T-helper 1 cell treated with Interleukin-12 subunit alpha and Interleukin-12 subunit beta and Interleukin-4 antibody, amounts not matched to agents 30 ng/mL and 1 ng/mL, for 36 hours (primary cell): ENCODE measurements at regions not wholly inside any gene's neighbourhood (a gene's known extent, or its start where the extent isn't known, plus 50 kb on each side); places are given as distances from the start of the nearest gene placed in this dataset.

Experiments used
- intact Hi-C: fragments of 100-400 bp; cut with micrococcal nuclease; formaldehyde crosslinking; loops from one replicate; pipeline ENCODE4 v1.15.1; 2024

- intact Hi-C loops, result loop anchor here (5.0 kb wide), 3 partner anchors 172 to 512 kb away; no protein-coding TSS in a partner anchor
These were observed 91.8 kb upstream of the TNC start for GRCh38 chr9:115209601-115210306.

- intact Hi-C loops, result no loop called here
These were observed 92.7 kb upstream of the TNC start for GRCh38 chr9:115210699-115211098.

GRCh38 chr9:115211413-115212124, 93.6 kb upstream of the TNC start:
- intact Hi-C loops, result no loop called here

DNA sequence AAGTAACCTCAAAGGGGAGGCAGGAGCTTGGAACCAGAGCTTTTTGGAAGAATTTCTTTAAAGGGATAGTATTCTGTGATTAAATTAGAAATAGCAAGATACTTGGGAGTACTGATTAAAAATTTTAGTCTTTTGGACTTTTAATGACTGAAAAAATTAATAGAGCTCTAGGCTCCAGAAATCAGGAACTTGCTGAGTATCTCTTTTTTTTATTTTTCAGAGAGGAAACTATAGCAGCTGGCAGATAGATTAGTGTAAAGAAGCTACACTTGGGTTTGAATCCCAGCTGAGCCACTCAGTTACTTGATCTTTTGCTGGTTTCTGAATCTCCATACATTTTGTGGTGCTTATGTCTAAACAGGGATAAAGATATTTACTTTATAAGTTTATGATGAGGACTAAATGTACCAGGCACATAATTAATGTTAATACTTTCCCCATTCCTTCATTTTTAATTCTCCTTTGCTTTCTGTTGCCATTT, 94.2 kb upstream of the TNC start:
- intact Hi-C loops, result no loop called here

GRCh38 chr9:115212832-115213231, 94.9 kb upstream of the TNC start:
- intact Hi-C loops, result no loop called here

GRCh38 chr9:115213818-115214334, 95.9 kb upstream of the TNC start:
- intact Hi-C loops, result no loop called here

GRCh38 chr9:115216873-115217272, 98.9 kb upstream of the TNC start:
- intact Hi-C loops, result no loop called here

GRCh38 chr9:115220319-115221005, 102.5 kb upstream of the TNC start:
- intact Hi-C loops, result no loop called here

GRCh38 chr9:115223471-115223870, 105.5 kb upstream of the TNC start:
- intact Hi-C loops, result no loop called here

- intact Hi-C loops, result no loop called here
These were observed 107.6 kb upstream of the TNC start for GRCh38 chr9:115225459-115226116.

DNA sequence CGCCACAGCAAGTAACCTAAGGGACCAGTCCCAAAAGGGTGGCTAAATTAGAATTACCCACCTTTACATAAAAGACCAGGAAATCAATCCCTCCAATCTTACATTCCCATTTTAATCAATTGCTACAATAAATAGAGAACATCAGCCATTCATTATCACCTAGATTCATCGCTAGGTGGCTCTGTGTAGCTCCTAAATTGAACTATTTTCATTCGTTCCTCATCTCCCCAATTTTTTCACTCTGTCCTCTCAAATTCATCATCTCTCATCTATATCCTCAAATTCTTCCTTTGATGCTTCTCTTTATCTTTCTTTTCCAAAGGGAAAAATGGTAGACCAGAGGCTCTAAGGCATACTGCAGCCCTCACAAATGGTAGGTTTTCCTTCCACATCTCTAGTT, 108.2 kb upstream of the TNC start:
- intact Hi-C loops, result no loop called here

- intact Hi-C loops, result no loop called here
These were observed 111.5 kb upstream of the TNC start for GRCh38 chr9:115229496-115229895.

DNA sequence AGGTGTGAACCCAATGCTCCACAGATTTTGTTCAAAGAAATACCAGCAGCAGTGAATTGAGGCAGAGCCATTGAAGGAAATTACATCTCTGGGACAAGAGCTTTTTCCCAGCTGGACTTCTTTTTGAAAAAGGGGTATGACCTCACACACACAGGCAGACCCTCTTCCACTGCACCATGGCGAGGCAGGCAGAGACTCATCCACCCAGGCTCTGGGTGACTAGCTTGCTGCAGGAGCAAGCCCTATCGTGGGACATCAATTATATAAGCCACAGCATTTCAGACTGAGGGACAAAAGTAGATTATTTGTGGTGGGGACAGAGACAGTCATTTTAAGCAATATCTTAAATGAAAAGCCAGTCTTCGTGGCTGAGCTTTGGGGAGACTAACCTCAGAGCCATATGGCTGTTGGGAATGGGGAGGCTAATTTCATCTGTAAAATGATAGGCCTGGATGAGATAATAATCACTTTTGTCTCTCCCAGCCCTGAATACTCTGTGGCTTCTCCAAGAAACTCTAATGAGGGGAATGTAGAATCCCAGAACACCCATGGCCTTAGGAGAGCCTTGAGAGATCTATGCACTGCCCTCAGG, 113.1 kb upstream of the TNC start:
- intact Hi-C loops, result no loop called here

DNA sequence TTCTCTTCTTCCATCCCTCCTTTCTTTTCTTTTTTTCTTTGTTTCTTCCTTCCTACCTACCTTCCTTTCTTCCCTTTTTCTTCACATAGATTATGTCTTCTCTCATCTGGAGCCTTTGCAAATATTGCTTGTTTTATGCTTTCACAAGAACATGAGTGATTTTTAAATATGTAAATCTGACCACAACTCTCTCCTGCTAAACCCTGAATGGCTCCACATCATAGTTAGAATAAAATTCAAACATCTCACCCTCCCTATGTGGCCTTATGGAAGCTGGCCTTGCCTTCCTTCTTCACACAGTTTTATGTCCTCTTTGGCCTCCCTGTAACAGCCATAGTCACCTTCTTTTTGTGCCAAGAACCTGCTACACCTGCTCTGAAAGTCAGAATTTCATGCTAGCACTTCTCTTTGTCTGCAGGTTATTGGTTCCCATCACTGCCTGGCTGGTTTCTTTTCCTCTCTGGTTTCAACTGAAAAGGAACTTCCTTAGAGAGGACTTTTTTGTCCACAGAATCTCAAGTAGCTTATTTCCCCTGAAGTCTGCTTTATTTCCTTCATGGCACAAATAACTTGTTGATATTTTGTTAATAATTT, 114.3 kb upstream of the TNC start:
- intact Hi-C loops, result no loop called here

GRCh38 chr9:115234094-115234493, 116.1 kb upstream of the TNC start:
- intact Hi-C loops, result no loop called here

DNA sequence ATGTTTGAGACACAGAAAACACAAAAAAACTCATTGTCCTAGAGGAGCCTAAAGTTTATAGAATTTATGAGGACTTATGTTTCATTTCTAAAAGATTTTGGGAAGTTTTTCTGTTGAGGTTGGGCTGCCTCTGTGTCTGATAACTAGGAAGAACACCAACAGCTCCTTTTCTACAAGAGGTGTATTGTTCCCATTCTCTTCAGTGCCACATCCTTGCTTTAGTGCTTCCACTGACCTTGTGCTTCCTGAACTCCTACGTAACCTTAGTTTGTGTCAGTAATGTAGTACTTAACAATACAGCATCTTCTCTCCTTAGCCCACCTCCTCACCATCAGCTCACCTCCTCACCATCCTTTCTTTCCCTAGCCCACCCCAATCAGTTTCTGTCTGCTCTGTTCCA, 117.3 kb upstream of the TNC start:
- intact Hi-C loops, result no loop called here

GRCh38 chr9:115237385-115237998, 119.5 kb upstream of the TNC start:
- intact Hi-C loops, result no loop called here

DNA sequence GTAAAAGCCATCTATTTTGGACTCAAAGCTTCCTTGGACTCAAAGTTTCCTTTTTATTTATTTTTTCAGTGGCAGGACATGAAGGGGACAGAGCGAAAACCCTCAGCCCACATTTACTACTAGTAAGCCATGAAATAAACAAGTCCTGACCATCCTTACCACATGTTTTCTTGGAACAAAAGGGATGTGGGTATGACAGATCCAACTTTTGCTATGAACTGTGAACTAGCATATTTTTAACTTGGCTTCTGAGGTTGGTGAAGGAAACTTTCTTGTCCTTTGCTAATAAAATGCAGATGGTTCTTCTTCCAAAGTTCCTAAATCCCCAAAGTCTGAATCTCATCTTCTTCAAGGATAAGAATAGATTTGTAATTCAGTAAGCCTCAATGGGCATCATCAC, 122.7 kb upstream of the TNC start:
- intact Hi-C loops, result no loop called here

DNA sequence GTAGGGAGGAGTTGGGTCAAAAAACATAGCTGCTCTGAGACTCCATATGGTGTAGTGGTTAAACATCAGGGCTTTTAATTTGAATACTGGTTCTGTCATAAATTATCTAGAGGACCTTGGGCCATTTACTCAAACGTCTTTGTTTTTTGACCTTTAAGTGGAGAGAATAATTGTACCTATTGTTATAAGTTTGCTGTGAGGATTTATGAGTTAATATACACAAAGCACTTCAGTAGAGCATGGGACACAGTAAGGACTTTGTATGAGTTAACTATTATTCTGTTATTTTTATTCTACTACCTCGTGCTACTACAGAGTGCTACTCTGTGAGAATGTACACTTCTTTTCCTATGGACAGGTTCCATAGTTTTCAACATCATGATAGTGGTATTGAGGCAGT, 123.7 kb upstream of the TNC start:
- intact Hi-C loops, result no loop called here

GRCh38 chr9:115249488-115249887, 131.5 kb upstream of the TNC start:
- intact Hi-C loops, result no loop called here
